ENCODE measurements at regions not wholly inside any gene's neighbourhood (a gene's known extent, or its start where the extent isn't known, plus 50 kb on each side); places are given as distances from the start of the nearest gene placed in this dataset.

- Histone ChIP-seq H4K8ac (replicated peaks; ENCODE audit: insufficient read length, low read depth, low read length) (no peak overlapping the region), H3K4ac (ENCODE audit: low read depth, low read length) (no peak overlapping the region), H3K18ac (ENCODE audit: insufficient read length, low read depth, low read length) (no peak overlapping the region), H4K5ac (ENCODE audit: insufficient read length, low read depth, low read length) (no peak overlapping the region), H2BK120ac (ENCODE audit: low read depth, low read length, poor library complexity, severe bottlenecking) (no peak overlapping the region), H3K27me3 (ENCODE audit: insufficient read depth, low read length) (no peaks in the 10 kb centered on the region), H3K4me2 (ENCODE audit: insufficient read depth, insufficient read length, low read length) (no peak overlapping the region), H2BK20ac (ENCODE audit: low read depth, low read length, poor library complexity, severe bottlenecking) (no peak overlapping the region), H2AFZ (ENCODE audit: low read length) (no peak overlapping the region), H3T11ph (ENCODE audit: low read length) (no peak overlapping the region), H4K91ac (ENCODE audit: insufficient read length, low read depth, low read length) (no peak overlapping the region), H3K23me2 (ENCODE audit: insufficient read length, low read depth, low read length, poor library complexity, severe bottlenecking) (no peaks in the 10 kb centered on the region), H3K79me1 (ENCODE audit: insufficient read depth, low read depth, low read length, poor library complexity, severe bottlenecking) (no peaks in the 10 kb centered on the region), H3K27ac (ENCODE audit: insufficient read length, low read depth, low read length) (no peak overlapping the region), H3K14ac (ENCODE audit: insufficient read depth, low read length) (no peak overlapping the region), H2BK15ac (ENCODE audit: low read depth, low read length) (no peak overlapping the region), H3K9ac (ENCODE audit: extremely low read depth, insufficient read length, low read length) (no peak overlapping the region), H2BK12ac (ENCODE audit: insufficient read length, low read depth, low read length) (no peak overlapping the region), H3K9me3 (ENCODE audit: control insufficient read depth, low read depth, low read length) (no peaks in the 10 kb centered on the region), H3K23ac (ENCODE audit: insufficient read length, low read depth, low read length) (no peak overlapping the region), H3K56ac (ENCODE audit: insufficient read length, low read depth, low read length) (no peak overlapping the region), H2BK5ac (ENCODE audit: insufficient read length, low read length) (no peak overlapping the region), H4K20me1 (ENCODE audit: control insufficient read depth, insufficient read depth, insufficient read length) (no peaks in the 10 kb centered on the region), H3K79me2 (ENCODE audit: insufficient read depth, low read length) (no peaks in the 10 kb centered on the region), H3K4me1 (ENCODE audit: insufficient read depth, low read length) (no peaks in the 10 kb centered on the region), H2AK5ac (ENCODE audit: insufficient read length, low read length) (no peak overlapping the region)
- no peak overlapping the region for H3K4me3 Mint-ChIP-seq
- H3K36me3 Mint-ChIP-seq (ENCODE audit: insufficient read depth in 1 of 3, low read depth in 3 of 3): no peaks in the 10 kb centered on the region; a peak in 1 of 7 replicates
- WGBS (ENCODE audit: extremely low coverage, insufficient read length, low lambda C conversion rate): no CpG with 5 or more reads among the region's 3 CpGs
- TF ChIP-seq, protein P1, sequence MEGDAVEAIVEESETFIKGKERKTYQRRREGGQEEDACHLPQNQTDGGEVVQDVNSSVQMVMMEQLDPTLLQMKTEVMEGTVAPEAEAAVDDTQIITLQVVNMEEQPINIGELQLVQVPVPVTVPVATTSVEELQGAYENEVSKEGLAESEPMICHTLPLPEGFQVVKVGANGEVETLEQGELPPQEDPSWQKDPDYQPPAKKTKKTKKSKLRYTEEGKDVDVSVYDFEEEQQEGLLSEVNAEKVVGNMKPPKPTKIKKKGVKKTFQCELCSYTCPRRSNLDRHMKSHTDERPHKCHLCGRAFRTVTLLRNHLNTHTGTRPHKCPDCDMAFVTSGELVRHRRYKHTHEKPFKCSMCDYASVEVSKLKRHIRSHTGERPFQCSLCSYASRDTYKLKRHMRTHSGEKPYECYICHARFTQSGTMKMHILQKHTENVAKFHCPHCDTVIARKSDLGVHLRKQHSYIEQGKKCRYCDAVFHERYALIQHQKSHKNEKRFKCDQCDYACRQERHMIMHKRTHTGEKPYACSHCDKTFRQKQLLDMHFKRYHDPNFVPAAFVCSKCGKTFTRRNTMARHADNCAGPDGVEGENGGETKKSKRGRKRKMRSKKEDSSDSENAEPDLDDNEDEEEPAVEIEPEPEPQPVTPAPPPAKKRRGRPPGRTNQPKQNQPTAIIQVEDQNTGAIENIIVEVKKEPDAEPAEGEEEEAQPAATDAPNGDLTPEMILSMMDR (conservative IDR thresholded peaks at IDR 0.05): no peak
- peaks cover 0 to 4% of the 10 kb centered on the region in 2 experiments; a peak in 1 of 5 replicates for H3K9me3 Mint-ChIP-seq
- no peak overlapping the region for H3K27ac Mint-ChIP-seq
- H3K27me3 Mint-ChIP-seq (ENCODE audit: low read depth): no peaks in the 10 kb centered on the region
- no peak for DNase-seq
- H3K4me1 Mint-ChIP-seq: no peaks in the 10 kb centered on the region
Measured at GRCh38 chr4:100681289-100681688, 163.5 kb upstream of the EMCN start.

Data from H9 (cell line).